K562 (cell line): ENCODE measurements at regions not wholly inside any gene's neighbourhood (a gene's known extent, or its start where the extent isn't known, plus 50 kb on each side); places are given as distances from the start of the nearest gene placed in this dataset.

Source experiments
- ATAC-seq: fragments of 200-7000 bp; cut with Tn5 transposase; 3 replicates; pipeline ENCODE4 v1.9.1; 2020; ENCODE audit warnings: moderate library complexity
- BruUV-seq: library from RNA; stranded (reverse); fragments of 400-500 nt; replicated peaks from 2 replicates; lab custom pipeline; 2021; lab: Mats Ljungman, UMichigan
- CTCF ChIA-PET: fragments of 300-600 bp; formaldehyde crosslinking; extraction: SDS; loops from one replicate; lab custom pipeline; 2021; ENCODE audit warnings: low intra/inter-chr PET ratio; lab: Yijun Ruan, JAX
- POLR2A ChIA-PET: fragments of 300-600, 350-650 bp; sonication (Branson Sonifier 250); formaldehyde crosslinking; extraction: SDS; loops from one replicate; lab custom pipeline; 2021; ENCODE audit warnings: antibody characterized with exemption, inconsistent platforms; lab: Yijun Ruan, JAX
- DNase-seq, 4 experiments: peaks; one replicate each; pipeline versions ENCODE4 v3.0.0 to v3.0.0-alpha.2; 2011 to 2018; ENCODE audit warnings: low spot score in 3 of 4, mixed read lengths in 3 of 4; ENCODE audit errors: extremely low read depth in 1 of 4
- FAIRE-seq: peaks from 2 replicates; lab custom pipeline; 2011; peaks lifted over from hg19 to GRCh38; lab: Jason Lieb, UNC
- H2AFZ ChIP-seq: 2 replicates; pipeline ENCODE4 v1.6.0; 2011; ENCODE audit warnings: low read depth, low read length, control low read depth, inconsistent platforms
- H3K27ac ChIP-seq: fragments of 200-600 bp; 3 replicates; pipeline ENCODE4 v1.8.0; 2011; ENCODE audit warnings: low read depth, mild to moderate bottlenecking, control low read depth, inconsistent platforms, low read length, moderate library complexity, mixed read lengths; ENCODE audit errors: extremely low read depth
- H3K27me3 ChIP-seq, 2 experiments: fragments of 300-600 bp in 1 of 2; 2 replicates in 1 of 2; 3 replicates in 1 of 2; pipeline versions ENCODE4 v1.6.0 to v1.8.0; 2011; ENCODE audit warnings: inconsistent platforms in 2 of 2, low read length in 2 of 2, mild to moderate bottlenecking in 1 of 2, mixed read lengths in 1 of 2, moderate library complexity in 1 of 2; ENCODE audit not compliant: control insufficient read depth in 2 of 2, insufficient read depth in 2 of 2
- H3K36me3 ChIP-seq: fragments of 300-600 bp; 3 replicates; pipeline ENCODE4 v1.8.0; 2011; ENCODE audit warnings: mild to moderate bottlenecking, low read length, inconsistent platforms; ENCODE audit not compliant: control insufficient read depth, insufficient read depth
- H3K4me1 ChIP-seq, 2 experiments: fragments of 200-600 bp in 1 of 2; replicated peaks in 1 of 2; 2 replicates in 1 of 2; 3 replicates in 1 of 2; pipeline versions ENCODE4 v1.5.1 to v1.8.0; 2011; ENCODE audit warnings: inconsistent platforms in 2 of 2, low read length in 2 of 2, mild to moderate bottlenecking in 1 of 2, mixed read lengths in 1 of 2, moderate library complexity in 1 of 2; ENCODE audit not compliant: control insufficient read depth in 2 of 2, insufficient read depth in 2 of 2
- H3K4me2 ChIP-seq: 2 replicates; pipeline ENCODE4 v1.6.1; 2011; ENCODE audit warnings: low read length, control low read depth, inconsistent platforms, mixed read lengths; ENCODE audit not compliant: insufficient read depth
- H3K4me3 ChIP-seq: fragments of 200-600 bp; sonication (generic), shearing (Covaris generic); 2 replicates; pipeline ENCODE4 v1.5.1; 2016; ENCODE audit warnings: control low read depth, inconsistent platforms
- H3K79me2 ChIP-seq: fragments of 200-600 bp; 3 replicates; pipeline ENCODE4 v1.8.0; 2011; ENCODE audit warnings: low read length, inconsistent platforms; ENCODE audit not compliant: control insufficient read depth, insufficient read depth
- H3K9ac ChIP-seq, 2 experiments: 2 replicates each; pipeline versions ENCODE4 v1.6.0 to v1.6.1; 2011; ENCODE audit warnings: low read depth in 2 of 2, low read length in 2 of 2, control low read depth in 1 of 2, inconsistent platforms in 1 of 2, mild to moderate bottlenecking in 1 of 2, mixed read lengths in 1 of 2; ENCODE audit not compliant: insufficient read depth in 1 of 2
- H3K9me1 ChIP-seq: one replicate; pipeline ENCODE4 v1.6.0; 2011; ENCODE audit warnings: inconsistent platforms, mild to moderate bottlenecking, low read length, moderate library complexity; ENCODE audit not compliant: control insufficient read depth, insufficient read depth
- H3K9me3 ChIP-seq: replicated peaks from 2 replicates; pipeline ENCODE4 v1.5.1; 2011; ENCODE audit warnings: low read depth, low read length, inconsistent platforms; ENCODE audit not compliant: control insufficient read depth, insufficient read depth
- H4K20me1 ChIP-seq: replicated peaks from 2 replicates; pipeline ENCODE4 v1.6.1; 2011; ENCODE audit warnings: low read length, inconsistent platforms, mixed read lengths; ENCODE audit not compliant: control insufficient read depth, insufficient read depth
- ARID4B ChIP-seq: sonication (generic); formaldehyde crosslinking; IDR thresholded peaks from 2 replicates; pipeline ENCODE4 v1.8.0; 2022; ENCODE audit warnings: mild to moderate bottlenecking, missing genetic modification reagents
- ARNT ChIP-seq, 2 experiments: fragments of 450-650 bp; IDR thresholded peaks; 2 replicates each; pipeline ENCODE4 v1.6.1; 2016; ENCODE audit warnings: mild to moderate bottlenecking in 1 of 2
- DDX20 ChIP-seq: fragments of 450-650 bp; IDR thresholded peaks from 2 replicates; pipeline ENCODE4 v1.6.1; 2016; ENCODE audit warnings: missing genetic modification characterization, low read depth, mild to moderate bottlenecking, missing compliant biosample characterization, moderate library complexity
- FOXJ3 ChIP-seq: sonication (generic); formaldehyde crosslinking; IDR thresholded peaks from 2 replicates; pipeline ENCODE4 v1.4.0; 2020; ENCODE audit warnings: mild to moderate bottlenecking, missing genetic modification reagents
- GTF2B ChIP-seq: IDR thresholded peaks from 2 replicates; pipeline ENCODE4 v1.6.1; 2011; ENCODE audit not compliant: insufficient read length; ENCODE audit errors: extremely low read depth
- KLF16 ChIP-seq: IDR thresholded peaks from 2 replicates; pipeline ENCODE4 v1.6.1; 2016; ENCODE audit warnings: antibody characterized with exemption
- PHF8 ChIP-seq: fragments of 200-600 bp; sonication (generic); IDR thresholded peaks from 2 replicates; pipeline ENCODE4 v1.6.1; 2012; ENCODE audit warnings: mixed run types, mild to moderate bottlenecking, inconsistent platforms, low read length, moderate library complexity, borderline replicate concordance
- ZNF133 ChIP-seq: fragments of 250-450 bp; sonication (Bioruptor Pico); IDR thresholded peaks from 2 replicates; pipeline ENCODE4 v1.4.0; 2020; ENCODE audit warnings: mild to moderate bottlenecking
- ZNF561 ChIP-seq: fragments of 450-650 bp; formaldehyde crosslinking; conservative IDR thresholded peaks from 2 replicates; pipeline ENCODE4 v1.4.0; 2020; ENCODE audit warnings: mild to moderate bottlenecking, moderate library complexity
- WGBS: fragments of 100-300 bp; shearing (Covaris generic); methylation state at CpG from one replicate; pipeline ENCODE4 v1.1.6; 2016; ENCODE audit warnings: low coverage, mixed read lengths; ENCODE audit not compliant: insufficient coverage; ENCODE audit errors: missing lambda C conversion rate; 5-methylcytosine and 5-hydroxymethylcytosine counted together
- in situ Hi-C: fragments of 300-500 bp; cut with MboI; formaldehyde crosslinking; loops from 4 replicates; pipeline ENCODE4 v1.15.0; 2018; ENCODE audit warnings: inconsistent platforms, mixed read lengths
- intact Hi-C: fragments of 100-400 bp; cut with micrococcal nuclease; formaldehyde crosslinking; loops from 2 replicates; pipeline ENCODE4 v1.14.2; 2022

DNA sequence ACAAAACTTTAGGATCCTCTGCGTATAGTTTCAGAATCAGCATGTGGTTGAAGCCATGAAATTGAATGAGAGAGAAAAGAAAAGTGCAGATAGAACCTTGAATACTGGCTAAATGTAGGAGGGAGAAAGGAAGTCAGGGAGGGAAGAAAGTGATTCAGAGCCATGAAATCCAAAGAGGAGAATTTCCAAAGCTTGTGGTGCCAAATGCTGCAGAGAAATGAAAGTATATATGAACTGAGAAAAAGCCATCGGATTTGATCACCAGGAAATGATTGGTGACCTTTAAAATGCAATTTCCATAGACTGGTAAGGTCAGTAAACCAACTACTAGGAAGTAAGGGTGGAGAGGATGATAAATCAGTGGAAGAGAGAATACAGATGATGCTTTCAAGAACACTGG, 142.3 kb downstream of the TFAP2A start (continued):
- TF ChIP-seq ARID4B (CRISPR knock-in tag) (no peak), ZNF133 (CRISPR knock-in tag) (no peak), PHF8 (no peak), DDX20 (tag) (no peak), ARNT (IDR thresholded peaks at IDR 0.05) (no peak)
- TF ChIP-seq, all 486 proteins: peak for 0

GRCh38 chr6:10271982-10272381, 142.9 kb downstream of the TFAP2A start:
- in situ Hi-C loops (no loop called here), intact Hi-C loops (no loop called here)
- H3K4me1 ChIP-seq, result no peaks in the 10 kb centered on the region
- ChIA-PET POLR2A (interaction anchor here (0.6 kb wide), 1 partner anchor 160 kb away, joined by 3 read pairs; no protein-coding TSS in a partner anchor), CTCF (no interaction called here)
- no peaks in the 10 kb centered on the region for H3K79me2 ChIP-seq
- no peak overlapping the region for H3K27ac ChIP-seq
- TF ChIP-seq FOXJ3 (no peak), GTF2B (no peak), ZNF561 (CRISPR knock-in tag) (no peak), KLF16 (no peak)
- H3K27me3 ChIP-seq, result no peaks in the 10 kb centered on the region; a peak in 1 of 5 replicates
- 24% methylated on average over 1 of the region's 1 CpG for WGBS
- H3K4me3 ChIP-seq, result no peak overlapping the region
- no peak overlapping the region for H3K9ac ChIP-seq
- no peaks in the 10 kb centered on the region for H3K9me1 ChIP-seq
- ATAC-seq (no peak), DNase-seq (no peak), FAIRE-seq (no peak)
- H3K36me3 ChIP-seq, result no peaks in the 10 kb centered on the region
- H3K9me3 ChIP-seq, result no peaks in the 10 kb centered on the region
- no peak overlapping the region for H3K4me2 ChIP-seq
- BruUV-seq, result no TSS peak
- H2AFZ ChIP-seq, result no peak overlapping the region
- H4K20me1 ChIP-seq, result no peaks in the 10 kb centered on the region
